A549 (cell line): ENCODE measurements at regions not wholly inside any gene's neighbourhood (a gene's known extent, or its start where the extent isn't known, plus 50 kb on each side); places are given as distances from the start of the nearest gene placed in this dataset.

ENCODE experiments used
- ATAC-seq, 2 experiments: fragments of 200-7000 bp in 1 of 2; fragments of >200 bp in 1 of 2; cut with Nextera tagmentation in 1 of 2; cut with Tn5 transposase in 1 of 2; 3 replicates each; pipeline versions ENCODE4 v1.8.0 to v1.9.1; 2018 to 2020; ENCODE audit warnings: mild to moderate bottlenecking in 1 of 2, moderate library complexity in 1 of 2
- CTCF ChIA-PET: fragments of 300-600 bp; sonication (Branson Sonifier 250); formaldehyde crosslinking; extraction: SDS; loops from one replicate; lab custom pipeline; 2021; ENCODE audit warnings: antibody characterized with exemption, inconsistent platforms; lab: Yijun Ruan, JAX
- POLR2A ChIA-PET: fragments of 350-600 bp; formaldehyde crosslinking; extraction: SDS; loops from one replicate; lab custom pipeline; 2021; ENCODE audit warnings: antibody characterized with exemption, inconsistent platforms; lab: Yijun Ruan, JAX
- DNase-seq, 2 experiments: peaks; one replicate each; pipeline versions ENCODE4 v3.0.0 to v3.0.0-alpha.2; 2011 to 2016; ENCODE audit warnings: low read depth in 1 of 2, low spot score in 1 of 2
- FAIRE-seq: peaks from 2 replicates; lab custom pipeline; 2011; peaks lifted over from hg19 to GRCh38; lab: Jason Lieb, UNC
- H3K27ac ChIP-seq, 2 experiments: fragments of >200 bp; sonication (Bioruptor Twin); formaldehyde crosslinking; 3 replicates each; pipeline ENCODE4 v1.5.1; 2016 to 2017
- H3K4me1 ChIP-seq: fragments of >200 bp; sonication (Bioruptor Twin); formaldehyde crosslinking; 3 replicates; pipeline ENCODE4 v1.6.1; 2016
- H3K4me2 ChIP-seq: fragments of >200 bp; sonication (Bioruptor Twin); formaldehyde crosslinking; 3 replicates; pipeline ENCODE4 v1.6.1; 2016
- H3K4me3 ChIP-seq: fragments of >200 bp; sonication (Bioruptor Twin); formaldehyde crosslinking; 3 replicates; pipeline ENCODE4 v1.5.1; 2016
- H3K9me3 ChIP-seq: fragments of >200 bp; sonication (Bioruptor Twin); formaldehyde crosslinking; 3 replicates; pipeline ENCODE4 v1.6.1; 2016
- BCL3 ChIP-seq: fragments of >200 bp; sonication (Bioruptor Twin); formaldehyde crosslinking; IDR thresholded peaks from 3 replicates; pipeline ENCODE4 v1.6.1; 2016
- EHF ChIP-seq: fragments of 250-450 bp; sonication (Bioruptor Pico); IDR thresholded peaks from 2 replicates; pipeline ENCODE4 v1.5.0; 2020; ENCODE audit warnings: mild to moderate bottlenecking
- FOSL2 ChIP-seq, 2 experiments: fragments of 450-650 bp in 1 of 2; fragments of >200 bp in 1 of 2; sonication (Bioruptor Twin) in 1 of 2; formaldehyde crosslinking; IDR thresholded peaks; 2 replicates each; pipeline versions ENCODE4 v1.5.0 to v1.6.1; 2016 to 2020; ENCODE audit warnings: mild to moderate bottlenecking in 1 of 2, moderate library complexity in 1 of 2
- FOXS1 ChIP-seq: fragments of 250-450 bp; sonication (Bioruptor Pico); IDR thresholded peaks from 2 replicates; pipeline ENCODE4 v1.5.0; 2020; ENCODE audit warnings: mild to moderate bottlenecking, moderate library complexity
- HDAC2 ChIP-seq: fragments of 200-600 bp; sonication (generic); IDR thresholded peaks from 2 replicates; pipeline ENCODE4 v1.6.1; 2016
- HEYL ChIP-seq: fragments of 250-450 bp; sonication (Bioruptor Pico); IDR thresholded peaks from 2 replicates; pipeline ENCODE4 v1.8.0; 2021; ENCODE audit warnings: mild to moderate bottlenecking, moderate library complexity
- JUN ChIP-seq, 2 experiments: fragments of >200 bp; sonication (Bioruptor Twin); formaldehyde crosslinking; IDR thresholded peaks; 2 replicates in 1 of 2; 3 replicates in 1 of 2; pipeline ENCODE4 v1.6.1; 2016 to 2017
- KDM1A ChIP-seq: fragments of 200-600 bp; sonication (generic); IDR thresholded peaks from 2 replicates; pipeline ENCODE4 v1.6.1; 2016; ENCODE audit warnings: low read depth, mild to moderate bottlenecking
- MAFK ChIP-seq: fragments of 450-650 bp; IDR thresholded peaks from 2 replicates; pipeline ENCODE4 v1.6.1; 2014; ENCODE audit not compliant: partially characterized antibody
- MAZ ChIP-seq: fragments of 150-350 bp; IDR thresholded peaks from 2 replicates; pipeline ENCODE4 v1.6.1; 2014; ENCODE audit warnings: antibody characterized with exemption, low read depth, low read length, borderline replicate concordance
- NFE2L2 ChIP-seq: fragments of 150-350 bp; conservative IDR thresholded peaks from 2 replicates; pipeline ENCODE4 v1.6.1; 2014; ENCODE audit warnings: low read length
- NPAS2 ChIP-seq: fragments of 250-450 bp; sonication (Bioruptor Pico); IDR thresholded peaks from 2 replicates; pipeline ENCODE4 v1.8.0; 2022; ENCODE audit warnings: mild to moderate bottlenecking, moderate library complexity, borderline replicate concordance
- REST ChIP-seq: fragments of 200-600 bp; sonication (generic); IDR thresholded peaks from 2 replicates; pipeline ENCODE4 v1.6.1; 2016; ENCODE audit warnings: antibody characterized with exemption, mild to moderate bottlenecking, moderate library complexity
- ZC3H11A ChIP-seq: fragments of 450-650 bp; IDR thresholded peaks from 2 replicates; pipeline ENCODE4 v1.6.1; 2014; ENCODE audit warnings: antibody characterized with exemption, mild to moderate bottlenecking
- ZNF302 ChIP-seq: fragments of 250-450 bp; sonication (Bioruptor Pico); IDR thresholded peaks from 2 replicates; pipeline ENCODE4 v1.9.0; 2021; ENCODE audit warnings: inconsistent platforms, mild to moderate bottlenecking, moderate library complexity
- ZSCAN20 ChIP-seq: fragments of 250-450 bp; sonication (Bioruptor Pico); IDR thresholded peaks from 2 replicates; pipeline ENCODE4 v1.8.0; 2022; ENCODE audit warnings: mild to moderate bottlenecking, moderate library complexity
- WGBS: methylation state at CpG from one replicate; pipeline ENCODE4 v1.1.6; 2017; ENCODE audit errors: missing lambda C conversion rate; 5-methylcytosine and 5-hydroxymethylcytosine counted together

- Histone ChIP-seq H3K4me1 (peaks cover 25% of the 10 kb centered on the region), H3K4me3 (no peak overlapping the region), H3K9me3 (peaks cover 8% of the 10 kb centered on the region; the same call in 2 of the 3 replicates), H3K27ac (peak overlapping the region; percentile 31 to 72; a peak in 3 of 6 replicates), H3K4me2 (no peak overlapping the region)
- no peak for TF ChIP-seq HDAC2
- FAIRE-seq (no peak), ATAC-seq (peak in 1 of 2 experiments; percentile 21; a peak in 1 of 6 replicates), DNase-seq (no peak)
- ChIA-PET CTCF (interaction anchor here (0.7 to 1.5 kb wide), 3 partner anchors 11 to 201 kb away, joined by 4 to 5 read pairs (median 4); no protein-coding TSS in a partner anchor), POLR2A (no interaction called here)
- 84% methylated on average over 16 of the region's 17 CpGs for WGBS
Measured at GRCh38 chr1:8113262-8114220, 87.4 kb upstream of the ERRFI1 start.

GRCh38 chr1:8112611-8113261 is 86.6 kb upstream of the ERRFI1 start:
- no peak for FAIRE-seq
- H3K4me3 ChIP-seq: no peak overlapping the region
- POLR2A ChIA-PET: no interaction called here
- TF ChIP-seq FOSL2 (IDR thresholded peaks at IDR 0.05): no peak
- no peak for TF ChIP-seq FOSL2 (CRISPR knock-in tag; IDR thresholded peaks at IDR 0.05)
- no peak for TF ChIP-seq ZC3H11A
- no peak for TF ChIP-seq FOXS1 (CRISPR knock-in tag)
- TF ChIP-seq HEYL (CRISPR knock-in tag): no peak
- no peak for TF ChIP-seq NFE2L2
- no peak for TF ChIP-seq MAFK
- no peak for TF ChIP-seq MAZ
- no peak for TF ChIP-seq ZSCAN20 (CRISPR knock-in tag)
- TF ChIP-seq EHF (CRISPR knock-in tag): no peak
- TF ChIP-seq REST: no peak
- no peak for TF ChIP-seq ZNF302 (CRISPR knock-in tag)
- no peak for TF ChIP-seq JUN (IDR thresholded peaks at IDR 0.05)
- no peak for TF ChIP-seq KDM1A
- TF ChIP-seq NPAS2 (CRISPR knock-in tag): no peak
- TF ChIP-seq, all 56 proteins: peak for 0
- ATAC-seq (no peak), DNase-seq (no peak)
- Histone ChIP-seq H3K4me1 (peaks cover 17% of the 10 kb centered on the region), H3K4me2 (no peak overlapping the region), H3K27ac (peak overlapping the region in 1 of 2 experiments; percentile 43; a peak in 1 of 6 replicates), H3K9me3 (peaks cover 8% of the 10 kb centered on the region; the same call in 2 of the 3 replicates)
- CTCF ChIA-PET: interaction anchor here (0.7 to 1.5 kb wide), 4 partner anchors 10 to 202 kb away, joined by 3 to 5 read pairs (median 4); no protein-coding TSS in a partner anchor
- 85% methylated on average over 11 of the region's 11 CpGs for WGBS

GRCh38 chr1:8111560-8111959 is 85.5 kb upstream of the ERRFI1 start:
- WGBS: 80% methylated on average over 4 of the region's 4 CpGs
- FAIRE-seq: no peak
- ATAC-seq: no peak
- peaks cover 8% of the 10 kb centered on the region; the same call in 2 of the 3 replicates for H3K9me3 ChIP-seq
- H3K4me2 ChIP-seq: no peak overlapping the region
- ChIA-PET POLR2A (no interaction called here), CTCF (interaction anchor here (1.0 kb wide), 1 partner anchor 9 kb away, joined by 3 read pairs; no protein-coding TSS in a partner anchor)
- H3K27ac ChIP-seq: no peak overlapping the region
- no peak for DNase-seq
- peaks cover 5% of the 10 kb centered on the region for H3K4me1 ChIP-seq
- TF ChIP-seq BCL3 (no peak), NPAS2 (CRISPR knock-in tag) (no peak)
- TF ChIP-seq, all 56 proteins: peak for 0
- H3K4me3 ChIP-seq: no peak overlapping the region
